GM21360 (cell line): ENCODE measurements at regions not wholly inside any gene's neighbourhood (a gene's known extent, or its start where the extent isn't known, plus 50 kb on each side); places are given as distances from the start of the nearest gene placed in this dataset.
"Not testable (repeated sequence)": the region's sequence is repeated elsewhere in the genome, so short reads cannot be mapped to it uniquely, and the experiment has no call there.

Source experiments
- ATAC-seq: cut with Tn5 transposase; IDR thresholded peaks from one replicate; pipeline ENCODE4 v1.9.1; 2021; ENCODE audit warnings: mild to moderate bottlenecking, moderate library complexity; ENCODE audit not compliant: unreplicated experiment

GRCh38 chr20:4318891-4319290 lies 69.8 kb upstream of the ADRA1D start:
- no peak for ATAC-seq

- ATAC-seq, result not testable (repeated sequence)
These were observed 61.5 kb upstream of the ADRA1D start for GRCh38 chr20:4310616-4311015.

- ATAC-seq, result no peak
These were observed 57.1 kb upstream of the ADRA1D start for GRCh38 chr20:4306206-4306605.

GRCh38 chr20:4305091-4305490 lies 56.0 kb upstream of the ADRA1D start:
- ATAC-seq, result no peak

GRCh38 chr20:4304601-4305000 lies 55.5 kb upstream of the ADRA1D start:
- ATAC-seq, result no peak

- no peak for ATAC-seq
These were observed 54.0 kb upstream of the ADRA1D start for GRCh38 chr20:4303136-4303535.

GRCh38 chr20:4300921-4301320 lies 51.8 kb upstream of the ADRA1D start:
- no peak for ATAC-seq

- ATAC-seq, result no peak
These were observed 51.3 kb upstream of the ADRA1D start for GRCh38 chr20:4300401-4300800.

- ATAC-seq, result no peak
These were observed 50.7 kb upstream of the ADRA1D start for GRCh38 chr20:4299773-4300172.

- ATAC-seq, result no peak
These were observed 50.1 kb upstream of the ADRA1D start for GRCh38 chr20:4299216-4299615.
